ENCODE measurements at regions not wholly inside any gene's neighbourhood (a gene's known extent, or its start where the extent isn't known, plus 50 kb on each side); places are given as distances from the start of the nearest gene placed in this dataset.

DNA sequence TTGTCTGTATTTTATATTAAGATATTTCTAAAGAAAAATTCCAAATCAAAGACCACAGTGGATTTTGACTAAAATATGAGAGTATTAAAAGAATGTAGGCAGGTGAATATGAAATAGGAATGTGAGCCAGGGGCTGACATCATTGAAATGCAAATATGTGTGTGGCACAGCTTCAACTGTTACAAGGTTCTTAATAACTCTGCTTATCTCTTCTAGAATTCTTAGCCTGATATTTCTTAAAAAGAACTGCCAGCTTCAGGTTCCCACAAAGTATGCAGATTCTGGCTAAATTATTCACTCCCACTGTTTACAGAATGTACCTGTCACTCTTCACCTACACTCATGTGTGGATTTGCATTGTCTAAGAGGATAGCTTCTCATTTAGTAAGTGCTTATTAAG lies 274.4 kb downstream of the DIRAS2 start:
- CTCF ChIA-PET = no interaction called here
- intact Hi-C loops (cut with DNase I, micrococcal nuclease) = no loop called here
- TF ChIP-seq, protein P1, sequence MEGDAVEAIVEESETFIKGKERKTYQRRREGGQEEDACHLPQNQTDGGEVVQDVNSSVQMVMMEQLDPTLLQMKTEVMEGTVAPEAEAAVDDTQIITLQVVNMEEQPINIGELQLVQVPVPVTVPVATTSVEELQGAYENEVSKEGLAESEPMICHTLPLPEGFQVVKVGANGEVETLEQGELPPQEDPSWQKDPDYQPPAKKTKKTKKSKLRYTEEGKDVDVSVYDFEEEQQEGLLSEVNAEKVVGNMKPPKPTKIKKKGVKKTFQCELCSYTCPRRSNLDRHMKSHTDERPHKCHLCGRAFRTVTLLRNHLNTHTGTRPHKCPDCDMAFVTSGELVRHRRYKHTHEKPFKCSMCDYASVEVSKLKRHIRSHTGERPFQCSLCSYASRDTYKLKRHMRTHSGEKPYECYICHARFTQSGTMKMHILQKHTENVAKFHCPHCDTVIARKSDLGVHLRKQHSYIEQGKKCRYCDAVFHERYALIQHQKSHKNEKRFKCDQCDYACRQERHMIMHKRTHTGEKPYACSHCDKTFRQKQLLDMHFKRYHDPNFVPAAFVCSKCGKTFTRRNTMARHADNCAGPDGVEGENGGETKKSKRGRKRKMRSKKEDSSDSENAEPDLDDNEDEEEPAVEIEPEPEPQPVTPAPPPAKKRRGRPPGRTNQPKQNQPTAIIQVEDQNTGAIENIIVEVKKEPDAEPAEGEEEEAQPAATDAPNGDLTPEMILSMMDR (IDR thresholded peaks at IDR 0.05) = no peak
- no peak for DNase-seq
- H3K36me3 ChIP-seq (ENCODE audit: insufficient read depth, low read length) = no peaks in the 10 kb centered on the region
- no peaks in the 10 kb centered on the region for H3K4me1 Mint-ChIP-seq (ENCODE audit: low read depth)
- no peaks in the 10 kb centered on the region for H3K4me1 ChIP-seq (ENCODE audit: insufficient read depth, low read length)
- no peak overlapping the region for H3K27ac ChIP-seq (ENCODE audit: low read depth in 1 of 2, low read length in 2 of 2)
- H3K27me3 Mint-ChIP-seq = peaks cover 34% of the 10 kb centered on the region
- no peaks in the 10 kb centered on the region for H3K9me3 ChIP-seq (ENCODE audit: control insufficient read depth in 1 of 2, insufficient read depth in 1 of 2, low read length in 2 of 2)
- H3K4me3 Mint-ChIP-seq = no peak overlapping the region
- peaks cover 0 to 11% of the 10 kb centered on the region in 2 experiments for H3K27me3 ChIP-seq (ENCODE audit: control insufficient read depth in 1 of 2, insufficient read depth in 2 of 2, low read length in 2 of 2)
- no peaks in the 10 kb centered on the region for H3K36me3 Mint-ChIP-seq (ENCODE audit: low read depth)
- H3K9me3 Mint-ChIP-seq = no peaks in the 10 kb centered on the region
- no peak overlapping the region for H3K27ac Mint-ChIP-seq
- H3K4me3 ChIP-seq (ENCODE audit: low read length) = no peak overlapping the region
- POLR2A ChIA-PET = no interaction called here
- no peak for ATAC-seq (ENCODE audit: poor library complexity)

DNA sequence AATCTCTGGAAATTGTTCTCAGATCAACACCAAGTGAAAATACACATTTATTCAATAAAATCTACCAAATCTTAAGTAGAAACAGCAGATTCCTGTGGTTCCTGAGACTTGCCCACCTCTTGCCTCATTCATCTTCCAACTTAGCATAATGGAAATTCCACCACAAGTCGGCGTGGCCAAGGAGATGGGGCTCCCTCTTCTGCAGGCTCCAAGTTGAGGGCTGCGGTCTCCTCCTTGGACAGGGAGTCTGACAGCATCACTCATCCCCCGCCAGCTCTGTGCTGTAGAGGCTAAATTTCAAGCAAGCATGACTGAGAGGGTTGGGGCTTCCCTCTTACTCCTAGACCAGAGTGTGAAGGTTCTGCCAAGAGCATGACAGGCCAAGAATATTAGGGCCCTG lies 273.7 kb downstream of the DIRAS2 start:
- TF ChIP-seq, protein P1 (IDR thresholded peaks at IDR 0.05) = no peak
- H3K4me1 ChIP-seq (ENCODE audit: insufficient read depth, low read length) = no peaks in the 10 kb centered on the region
- ATAC-seq (ENCODE audit: poor library complexity) = no peak
- no peaks in the 10 kb centered on the region for H3K36me3 ChIP-seq (ENCODE audit: insufficient read depth, low read length)
- intact Hi-C loops (cut with DNase I, micrococcal nuclease) = no loop called here
- Mint-ChIP-seq H3K27ac (no peak overlapping the region), H3K4me1 (ENCODE audit: low read depth) (no peaks in the 10 kb centered on the region), H3K4me3 (no peak overlapping the region), H3K9me3 (no peaks in the 10 kb centered on the region), H3K27me3 (peaks cover 38% of the 10 kb centered on the region), H3K36me3 (ENCODE audit: low read depth) (no peaks in the 10 kb centered on the region)
- ChIA-PET CTCF (no interaction called here), POLR2A (no interaction called here)
- DNase-seq = no peak
- H3K27me3 ChIP-seq (ENCODE audit: control insufficient read depth in 1 of 2, insufficient read depth in 2 of 2, low read length in 2 of 2) = peaks cover 0 to 11% of the 10 kb centered on the region in 2 experiments
- H3K4me3 ChIP-seq (ENCODE audit: low read length) = no peak overlapping the region
- H3K9me3 ChIP-seq (ENCODE audit: control insufficient read depth in 1 of 2, insufficient read depth in 1 of 2, low read length in 2 of 2) = no peaks in the 10 kb centered on the region
- H3K27ac ChIP-seq (ENCODE audit: low read depth in 1 of 2, low read length in 2 of 2) = no peak overlapping the region

DNA sequence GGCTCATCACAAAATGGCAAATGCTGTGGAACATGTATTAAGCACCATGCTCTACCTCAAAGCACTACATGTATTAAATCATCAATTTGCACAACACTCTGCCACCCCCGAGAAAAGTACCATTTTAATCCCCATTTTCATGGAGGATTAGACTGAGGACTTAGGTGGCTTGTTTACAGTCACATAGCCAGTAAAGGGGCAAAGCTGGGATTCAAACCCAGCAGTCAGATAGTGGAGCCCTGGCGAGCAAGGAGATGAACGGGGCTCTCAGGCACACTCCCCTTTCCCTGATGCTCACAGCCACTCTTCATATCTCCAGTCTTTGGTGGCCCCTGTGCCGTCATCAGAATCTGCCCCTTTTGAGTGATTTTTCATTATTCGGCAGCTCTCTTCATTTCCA lies 262.9 kb downstream of the DIRAS2 start:
- Histone ChIP-seq H3K4me3 (ENCODE audit: low read length) (no peak overlapping the region), H3K4me1 (ENCODE audit: insufficient read depth, low read length) (no peaks in the 10 kb centered on the region), H3K9me3 (ENCODE audit: control insufficient read depth in 1 of 2, insufficient read depth in 1 of 2, low read length in 2 of 2) (no peaks in the 10 kb centered on the region), H3K27ac (ENCODE audit: low read depth in 1 of 2, low read length in 2 of 2) (no peak overlapping the region), H3K36me3 (ENCODE audit: insufficient read depth, low read length) (no peaks in the 10 kb centered on the region), H3K27me3 (ENCODE audit: control insufficient read depth in 1 of 2, insufficient read depth in 2 of 2, low read length in 2 of 2) (peaks cover 4% of the 10 kb centered on the region in 2 experiments)
- no peak overlapping the region for H3K4me3 Mint-ChIP-seq
- peaks cover 37% of the 10 kb centered on the region for H3K27me3 Mint-ChIP-seq
- no peaks in the 10 kb centered on the region for H3K4me1 Mint-ChIP-seq (ENCODE audit: low read depth)
- H3K27ac Mint-ChIP-seq = no peak overlapping the region
- intact Hi-C loops (cut with DNase I, micrococcal nuclease) = no loop called here
- TF ChIP-seq, protein P1 (IDR thresholded peaks at IDR 0.05) = no peak
- ATAC-seq (ENCODE audit: poor library complexity) (no peak), DNase-seq (no peak)
- H3K9me3 Mint-ChIP-seq = no peaks in the 10 kb centered on the region
- ChIA-PET CTCF (no interaction called here), POLR2A (no interaction called here)
- no peaks in the 10 kb centered on the region for H3K36me3 Mint-ChIP-seq (ENCODE audit: low read depth)

Data from CD4-positive, alpha-beta T cell (primary cell).